ENCODE measurements at regions not wholly inside any gene's neighbourhood (a gene's known extent, or its start where the extent isn't known, plus 50 kb on each side); places are given as distances from the start of the nearest gene placed in this dataset.

DNA sequence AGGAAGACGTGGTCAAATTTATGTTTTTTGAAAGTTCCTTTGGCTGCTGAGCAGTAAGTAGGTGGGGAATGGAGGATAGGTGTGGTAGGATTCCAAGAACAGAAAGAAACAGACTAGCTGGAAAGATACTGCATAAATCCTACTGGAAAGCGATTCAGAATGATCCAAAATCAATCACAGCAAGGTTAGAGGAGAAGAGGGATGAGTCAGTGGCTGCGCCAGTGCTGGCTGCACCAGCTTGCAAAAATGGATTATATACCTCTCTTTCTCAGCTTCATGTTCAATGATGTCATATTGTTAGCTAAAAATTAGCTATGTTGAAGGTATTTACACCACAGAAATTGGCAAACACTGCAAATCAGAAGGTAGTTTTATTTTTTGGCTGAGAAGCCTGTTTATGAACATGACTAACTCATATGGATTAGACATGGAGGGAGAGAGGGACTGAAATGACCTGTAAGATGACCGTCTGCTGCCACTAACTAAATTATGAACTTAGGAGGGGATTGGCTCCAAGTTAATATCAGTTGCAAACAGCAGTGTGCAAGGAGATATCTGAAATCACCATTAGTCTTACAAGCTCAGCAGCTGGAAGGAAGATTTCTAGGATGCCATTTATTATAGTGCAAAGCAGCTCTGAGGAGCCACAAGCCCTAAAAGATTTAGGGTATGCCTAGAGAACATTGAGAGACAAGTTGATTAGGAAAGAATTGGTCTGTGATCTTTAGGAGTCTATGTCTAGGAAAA lies 405.3 kb downstream of the MID1IP1 start:
- TF ChIP-seq, protein P1, sequence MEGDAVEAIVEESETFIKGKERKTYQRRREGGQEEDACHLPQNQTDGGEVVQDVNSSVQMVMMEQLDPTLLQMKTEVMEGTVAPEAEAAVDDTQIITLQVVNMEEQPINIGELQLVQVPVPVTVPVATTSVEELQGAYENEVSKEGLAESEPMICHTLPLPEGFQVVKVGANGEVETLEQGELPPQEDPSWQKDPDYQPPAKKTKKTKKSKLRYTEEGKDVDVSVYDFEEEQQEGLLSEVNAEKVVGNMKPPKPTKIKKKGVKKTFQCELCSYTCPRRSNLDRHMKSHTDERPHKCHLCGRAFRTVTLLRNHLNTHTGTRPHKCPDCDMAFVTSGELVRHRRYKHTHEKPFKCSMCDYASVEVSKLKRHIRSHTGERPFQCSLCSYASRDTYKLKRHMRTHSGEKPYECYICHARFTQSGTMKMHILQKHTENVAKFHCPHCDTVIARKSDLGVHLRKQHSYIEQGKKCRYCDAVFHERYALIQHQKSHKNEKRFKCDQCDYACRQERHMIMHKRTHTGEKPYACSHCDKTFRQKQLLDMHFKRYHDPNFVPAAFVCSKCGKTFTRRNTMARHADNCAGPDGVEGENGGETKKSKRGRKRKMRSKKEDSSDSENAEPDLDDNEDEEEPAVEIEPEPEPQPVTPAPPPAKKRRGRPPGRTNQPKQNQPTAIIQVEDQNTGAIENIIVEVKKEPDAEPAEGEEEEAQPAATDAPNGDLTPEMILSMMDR (conservative IDR thresholded peaks at IDR 0.05; ENCODE audit: low read depth, low read length), result no peak
- no peak overlapping the region for H3K4me3 ChIP-seq (ENCODE audit: low read depth, low read length)
- no peak for DNase-seq (ENCODE audit: low read depth)

DNA sequence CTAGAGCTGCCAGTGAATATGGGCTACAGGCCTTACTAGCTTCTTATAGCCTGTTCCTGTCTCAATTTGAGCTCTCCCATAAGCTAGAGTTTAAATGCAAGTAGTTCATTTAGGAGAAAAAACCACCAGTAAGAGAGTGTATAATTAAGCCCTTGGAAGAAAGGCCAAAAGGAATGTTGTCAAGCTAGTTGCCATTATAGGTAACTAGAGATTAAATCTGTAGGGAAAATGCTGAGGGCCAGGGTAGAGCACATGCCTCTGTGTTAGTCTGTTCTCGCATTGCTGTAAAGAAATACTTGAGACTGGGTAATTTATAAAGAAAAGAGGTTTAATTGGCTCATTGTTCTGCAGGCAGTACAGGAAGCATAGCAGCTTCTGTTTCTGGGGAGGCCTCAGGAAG lies 410.2 kb downstream of the MID1IP1 start:
- no peak overlapping the region for H3K4me3 ChIP-seq (ENCODE audit: low read depth, low read length)
- DNase-seq (ENCODE audit: low read depth), result no peak
- TF ChIP-seq, protein P1 (conservative IDR thresholded peaks at IDR 0.05; ENCODE audit: low read depth, low read length), result no peak

DNA sequence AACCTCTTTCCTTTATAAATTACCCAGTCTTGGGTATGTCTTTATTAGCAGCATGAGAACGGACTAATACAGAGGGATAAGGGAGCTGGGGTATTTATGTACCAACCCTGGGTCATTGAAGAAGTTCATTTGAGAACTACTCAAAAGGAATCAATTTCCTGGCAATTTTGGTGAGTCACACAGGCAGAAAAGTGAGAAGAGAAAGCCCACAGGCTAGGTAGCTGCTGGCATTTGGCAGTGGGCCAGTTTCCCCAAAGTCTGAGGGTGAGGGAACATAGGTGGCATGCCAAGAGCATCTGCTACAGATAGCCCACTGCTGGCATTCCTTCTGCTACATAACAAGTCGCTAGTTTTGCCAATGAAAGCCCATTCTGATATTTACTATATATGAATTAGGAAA lies 411.2 kb downstream of the MID1IP1 start:
- H3K4me3 ChIP-seq (ENCODE audit: low read depth, low read length), result no peak overlapping the region
- DNase-seq (ENCODE audit: low read depth), result no peak
- TF ChIP-seq, protein P1 (conservative IDR thresholded peaks at IDR 0.05; ENCODE audit: low read depth, low read length), result no peak

DNA sequence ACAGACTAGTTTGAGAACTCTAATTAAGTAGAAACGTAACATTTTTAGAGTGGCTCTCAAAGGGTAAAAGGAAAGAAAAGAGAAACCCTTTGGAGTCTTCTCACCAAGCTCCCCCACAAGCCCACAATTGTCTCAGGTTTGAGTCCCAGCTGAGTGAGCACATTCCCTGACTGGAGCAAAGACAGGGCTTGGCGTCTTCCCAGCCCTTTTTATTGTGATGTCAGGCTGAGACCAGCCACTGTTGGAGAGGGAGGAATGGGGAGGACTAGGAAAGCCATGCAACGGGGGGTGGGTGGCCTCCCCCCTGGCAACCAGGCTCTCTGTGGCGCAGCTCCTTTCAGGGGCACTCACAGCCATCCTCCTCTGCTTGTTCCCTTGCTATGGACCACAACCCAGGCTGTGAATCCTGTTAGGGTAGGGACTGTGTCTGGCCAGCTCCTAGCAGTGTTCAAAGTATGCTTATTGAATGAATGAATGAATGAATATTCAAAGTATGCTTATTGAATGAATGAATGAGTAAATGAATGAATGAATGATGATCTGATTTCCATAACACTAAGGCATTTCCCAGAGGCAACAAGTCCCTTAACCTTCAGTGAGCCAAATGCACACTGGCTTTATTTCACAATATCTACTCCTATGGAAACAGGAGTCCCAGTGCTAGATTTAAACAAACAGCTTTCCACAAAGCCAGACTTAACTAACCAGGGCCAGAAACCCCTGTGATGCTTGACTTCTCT lies 413.3 kb downstream of the MID1IP1 start:
- TF ChIP-seq, protein P1 (conservative IDR thresholded peaks at IDR 0.05; ENCODE audit: low read depth, low read length), result no peak
- no peak for DNase-seq (ENCODE audit: low read depth)
- no peak overlapping the region for H3K4me3 ChIP-seq (ENCODE audit: low read depth, low read length)

DNA sequence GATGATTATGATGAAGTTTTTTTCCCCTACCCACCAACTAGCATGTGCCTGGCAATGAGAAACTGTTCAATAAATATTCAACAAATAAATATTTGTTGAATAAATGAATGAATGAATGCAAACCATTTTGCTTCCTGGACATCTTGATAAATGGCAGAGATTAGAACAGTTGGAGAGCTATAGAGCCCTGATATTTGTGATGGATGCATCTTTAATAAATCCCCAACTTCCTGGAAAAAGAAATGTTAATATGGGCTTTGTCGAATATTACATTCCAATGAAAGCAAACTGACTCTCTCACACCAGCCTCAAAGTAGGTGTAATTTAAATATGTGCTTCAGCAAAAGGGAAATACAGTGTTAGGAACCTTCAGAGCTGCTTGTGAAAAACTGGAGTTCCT lies 419.7 kb downstream of the MID1IP1 start:
- no peak overlapping the region for H3K4me3 ChIP-seq (ENCODE audit: low read depth, low read length)
- no peak for DNase-seq (ENCODE audit: low read depth)
- TF ChIP-seq, protein P1 (conservative IDR thresholded peaks at IDR 0.05; ENCODE audit: low read depth, low read length), result no peak

DNA sequence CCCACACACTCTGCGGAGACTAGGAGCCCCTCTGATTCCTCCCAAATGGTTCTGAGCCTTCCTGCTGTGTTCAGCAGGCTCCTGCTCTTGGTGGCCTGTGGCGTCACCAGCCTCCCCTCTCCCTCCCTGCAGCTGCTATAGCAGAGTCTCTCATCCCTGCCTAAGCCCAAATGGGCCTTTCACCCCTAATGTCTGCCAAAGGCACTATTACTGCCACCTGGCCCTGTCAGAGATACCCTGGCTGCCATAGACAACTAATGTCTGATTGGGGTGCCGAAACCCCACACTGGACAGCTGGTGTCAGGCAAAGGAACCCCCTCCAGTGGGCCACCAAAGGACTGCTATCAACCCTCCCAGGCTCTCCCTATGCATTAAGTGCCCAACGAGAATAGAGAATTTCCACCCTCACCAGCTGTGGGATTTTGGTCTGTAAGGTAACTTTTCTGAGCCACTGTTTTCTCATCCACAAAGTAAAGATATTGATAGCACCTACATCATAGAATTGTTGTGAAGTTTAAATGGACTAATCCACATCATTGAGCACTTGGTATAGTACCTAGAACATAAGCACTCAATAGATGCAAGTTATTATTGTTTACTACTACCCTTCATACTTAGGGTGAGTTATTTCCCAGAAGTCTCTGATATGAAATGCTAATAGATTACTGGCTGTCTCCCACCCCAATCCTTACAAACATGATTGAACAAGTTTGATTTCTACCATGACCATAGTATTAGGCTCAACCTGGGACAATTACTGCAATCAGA lies 421.3 kb downstream of the MID1IP1 start:
- TF ChIP-seq, protein P1 (conservative IDR thresholded peaks at IDR 0.05; ENCODE audit: low read depth, low read length), result no peak
- no peak overlapping the region for H3K4me3 ChIP-seq (ENCODE audit: low read depth, low read length)
- DNase-seq (ENCODE audit: low read depth), result no peak

All from choroid plexus epithelial cell (primary cell).